HL-60 (cell line): ENCODE measurements at regions not wholly inside any gene's neighbourhood (a gene's known extent, or its start where the extent isn't known, plus 50 kb on each side); places are given as distances from the start of the nearest gene placed in this dataset.
"Not testable (repeated sequence)": the region's sequence is repeated elsewhere in the genome, so short reads cannot be mapped to it uniquely, and the experiment has no call there.

ENCODE experiments used
- CTCF ChIP-seq: IDR thresholded peaks from one replicate; pipeline ENCODE4 v1.5.1; 2011; ENCODE audit warnings: low read length, control low read depth, inconsistent platforms; ENCODE audit not compliant: insufficient read depth
- GABPA ChIP-seq: IDR thresholded peaks from 2 replicates; pipeline ENCODE4 v1.6.1; 2012; ENCODE audit warnings: low read depth
- POLR2AphosphoS5 ChIP-seq: IDR thresholded peaks from 2 replicates; pipeline ENCODE4 v1.6.1; 2012; ENCODE audit warnings: low read depth
- REST ChIP-seq: IDR thresholded peaks from 2 replicates; pipeline ENCODE4 v1.6.1; 2012; ENCODE audit warnings: low read depth; ENCODE audit not compliant: insufficient replicate concordance
- SPI1 ChIP-seq: IDR thresholded peaks from 2 replicates; pipeline ENCODE4 v1.6.1; 2012; ENCODE audit warnings: low read depth, mild to moderate bottlenecking, borderline replicate concordance

GRCh38 chr9:25288195-25288594 lies 390.0 kb downstream of the TUSC1 start:
- TF ChIP-seq CTCF, REST, POLR2AphosphoS5, GABPA, SPI1: not testable (repeated sequence)
